ENCODE measurements at regions not wholly inside any gene's neighbourhood (a gene's known extent, or its start where the extent isn't known, plus 50 kb on each side); places are given as distances from the start of the nearest gene placed in this dataset.

- DNase-seq (ENCODE audit: low spot score): no peak
Measured at GRCh38 chr10:36224431-36224985, 582.4 kb upstream of the FZD8 start.

DNA sequence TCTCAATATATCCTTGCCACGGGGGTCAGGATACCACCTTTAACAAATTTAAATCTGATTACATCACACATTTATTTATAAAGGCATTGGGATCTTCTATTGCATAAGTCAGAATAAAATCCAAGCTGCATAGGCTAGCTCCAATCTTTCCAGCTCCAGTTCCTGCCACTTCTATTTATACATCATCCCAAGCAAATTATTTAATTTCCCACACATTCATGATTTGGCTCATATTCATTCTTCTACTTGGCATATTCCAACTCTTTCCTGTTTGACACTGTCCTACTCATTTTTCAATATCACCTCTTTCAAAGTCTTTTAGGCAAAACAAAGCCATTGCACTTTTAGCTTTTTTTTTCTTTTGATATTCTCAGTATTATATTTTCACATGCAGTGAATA lies 579.0 kb upstream of the FZD8 start:
- DNase-seq (ENCODE audit: low spot score): no peak

DNA sequence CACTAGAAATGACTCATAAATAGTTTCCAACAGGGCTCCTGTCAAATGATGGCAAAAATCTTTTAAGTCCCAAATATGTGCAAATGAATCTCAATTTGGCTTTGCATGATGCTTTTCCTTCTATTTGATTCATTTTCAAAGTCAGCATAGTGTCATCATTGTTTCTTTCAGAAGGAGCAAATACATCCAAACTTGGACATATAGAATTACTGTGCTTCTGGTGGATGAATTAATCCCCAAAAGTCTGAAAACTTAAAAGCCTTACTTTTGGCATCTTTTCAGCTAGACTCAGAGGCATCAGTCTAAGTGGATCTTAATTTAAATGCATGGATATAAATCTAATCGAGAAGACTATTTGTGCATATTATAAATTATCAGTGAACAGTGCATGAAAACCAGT lies 578.1 kb upstream of the FZD8 start:
- no peak for DNase-seq (ENCODE audit: low spot score)

DNA sequence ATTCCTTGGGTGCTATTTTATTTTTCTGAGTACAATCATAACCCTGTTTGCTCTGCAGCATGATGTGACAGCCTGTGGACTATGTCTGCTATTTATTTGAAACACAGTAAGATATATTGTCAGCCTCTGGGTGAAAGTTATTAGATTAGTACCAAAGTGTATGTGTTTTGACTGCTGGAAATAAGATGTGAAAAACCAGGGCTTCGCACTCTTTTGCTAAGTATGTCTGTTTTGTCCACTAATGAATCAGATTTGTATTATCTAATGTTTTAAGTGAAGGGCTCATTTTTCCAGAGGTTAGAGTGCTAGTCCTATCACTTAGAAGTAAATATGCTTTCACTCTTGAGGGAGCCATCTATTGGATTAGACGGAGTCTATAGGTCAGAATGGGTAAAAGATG lies 569.8 kb upstream of the FZD8 start:
- DNase-seq (ENCODE audit: low spot score): no peak

DNA sequence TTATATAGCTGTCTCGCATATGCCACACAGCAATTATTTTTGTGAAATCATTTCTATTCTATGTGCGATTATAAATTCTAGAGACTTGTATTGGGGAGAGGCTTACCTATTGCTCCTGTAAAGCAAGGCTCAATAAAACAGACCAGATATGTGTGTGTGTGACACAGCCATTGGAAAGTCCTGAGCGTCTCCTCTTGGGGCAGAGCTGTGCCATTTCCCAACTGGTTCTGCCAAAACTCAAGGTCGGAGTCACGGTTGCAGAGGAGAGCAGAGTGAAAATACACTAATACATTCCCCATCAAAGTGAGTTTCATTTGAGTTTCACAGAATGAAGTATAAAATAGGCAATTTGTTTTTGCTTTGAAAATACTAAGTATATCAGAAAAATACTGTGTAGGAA lies 567.4 kb upstream of the FZD8 start:
- DNase-seq (ENCODE audit: low spot score): no peak

DNA sequence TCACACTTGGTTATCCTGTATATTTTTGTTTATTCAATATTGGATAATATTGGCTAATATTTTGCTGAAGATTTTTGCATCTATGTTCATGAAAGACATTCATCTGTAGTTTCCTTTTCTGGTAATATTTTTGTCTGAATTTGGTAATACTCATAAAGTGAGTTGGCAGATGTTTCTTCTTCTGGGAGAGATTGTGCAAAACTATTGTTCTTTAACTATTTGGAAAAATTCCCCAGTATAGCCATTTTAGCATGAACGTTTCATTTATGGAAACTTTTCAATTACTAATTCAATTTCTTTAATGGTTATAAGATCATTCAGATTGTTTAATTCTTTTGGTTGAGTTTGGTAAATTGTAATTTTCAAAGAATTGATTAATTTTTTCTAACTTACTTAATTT lies 560.8 kb upstream of the FZD8 start:
- no peak for DNase-seq (ENCODE audit: low spot score)

- no peak for DNase-seq (ENCODE audit: low spot score)
Measured at GRCh38 chr10:36200577-36200976, 558.5 kb upstream of the FZD8 start.

DNA sequence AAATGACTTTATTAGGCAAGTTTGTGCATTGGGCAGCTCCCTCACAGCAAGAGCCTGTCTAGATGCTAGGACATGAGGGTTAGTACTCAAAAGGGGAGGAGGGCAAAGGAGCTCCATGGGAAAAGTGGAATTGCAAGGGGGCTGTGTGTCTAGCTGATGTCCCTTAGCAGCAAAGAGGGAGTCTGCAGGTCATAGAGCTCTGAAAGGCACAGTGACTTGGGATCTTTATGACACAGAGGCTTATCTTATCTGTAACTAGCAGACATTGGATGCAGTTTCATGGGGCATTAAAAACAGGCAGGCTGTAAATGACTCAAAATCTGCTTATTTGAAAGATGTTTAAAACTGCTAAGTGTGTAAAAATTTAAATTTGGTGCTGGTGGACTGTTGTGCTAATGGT lies 556.2 kb upstream of the FZD8 start:
- DNase-seq (ENCODE audit: low spot score): no peak

- DNase-seq (ENCODE audit: low spot score): no peak
Measured at GRCh38 chr10:36195364-36195763, 553.3 kb upstream of the FZD8 start.

- DNase-seq (ENCODE audit: low spot score): no peak
Measured at GRCh38 chr10:36194276-36194675, 552.2 kb upstream of the FZD8 start.

DNA sequence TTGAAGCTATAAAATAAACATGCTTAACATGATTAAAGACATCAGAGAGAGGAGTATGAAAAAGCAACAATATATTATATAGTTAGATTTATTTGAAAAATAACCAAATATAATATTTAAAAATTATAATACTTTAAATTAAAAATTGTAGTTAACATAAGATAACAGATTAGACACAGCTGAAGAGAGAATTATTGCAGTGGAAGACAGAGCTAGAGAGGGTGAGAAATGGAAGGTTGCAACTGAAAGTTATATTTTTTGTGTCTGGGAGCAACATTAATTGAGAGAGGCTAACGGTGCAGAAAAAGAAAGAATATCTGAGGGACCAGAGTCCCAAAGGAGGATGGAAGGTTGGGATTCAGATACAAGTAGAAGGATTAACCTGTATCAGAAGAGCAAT lies 548.9 kb upstream of the FZD8 start:
- DNase-seq (ENCODE audit: low spot score): no peak

DNA sequence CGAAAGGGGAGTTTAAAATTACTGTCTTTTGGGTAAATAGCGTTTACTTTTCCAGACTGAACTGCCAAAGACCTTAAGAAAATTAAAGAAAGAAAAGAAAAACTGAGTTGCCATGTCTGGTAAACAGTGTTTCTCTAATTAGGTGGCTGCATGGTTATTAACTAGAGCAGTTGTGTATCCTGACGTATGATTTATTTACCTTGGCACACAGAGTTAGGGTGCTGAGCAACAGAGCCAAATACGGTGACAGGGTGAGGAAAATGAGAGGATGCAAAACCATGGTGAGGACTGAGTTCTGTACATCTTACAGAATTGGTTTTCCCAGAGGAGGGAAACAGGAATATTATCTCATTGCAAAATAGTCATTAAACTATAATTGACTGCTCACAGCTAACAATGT lies 546.4 kb upstream of the FZD8 start:
- no peak for DNase-seq (ENCODE audit: low spot score)

DNA sequence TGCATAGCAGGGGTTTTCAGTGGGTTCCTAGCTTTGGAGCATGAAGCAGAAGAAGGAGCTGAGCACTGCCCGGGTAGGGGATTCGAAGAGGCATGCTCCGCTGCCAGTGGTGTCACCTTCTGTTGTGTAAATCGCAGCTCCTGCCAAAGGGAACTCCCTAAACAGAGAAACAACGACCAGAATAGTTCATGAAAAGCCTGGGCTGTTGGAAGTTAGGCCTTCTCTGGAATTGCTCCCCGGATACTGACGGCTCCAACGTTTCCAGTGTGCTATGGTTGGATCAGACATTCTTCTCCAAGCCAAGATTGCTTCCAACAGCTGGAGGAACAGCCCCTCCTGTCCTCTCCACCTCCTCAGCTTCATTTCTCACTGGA lies 546.0 kb upstream of the FZD8 start:
- DNase-seq (ENCODE audit: low spot score): no peak

DNA sequence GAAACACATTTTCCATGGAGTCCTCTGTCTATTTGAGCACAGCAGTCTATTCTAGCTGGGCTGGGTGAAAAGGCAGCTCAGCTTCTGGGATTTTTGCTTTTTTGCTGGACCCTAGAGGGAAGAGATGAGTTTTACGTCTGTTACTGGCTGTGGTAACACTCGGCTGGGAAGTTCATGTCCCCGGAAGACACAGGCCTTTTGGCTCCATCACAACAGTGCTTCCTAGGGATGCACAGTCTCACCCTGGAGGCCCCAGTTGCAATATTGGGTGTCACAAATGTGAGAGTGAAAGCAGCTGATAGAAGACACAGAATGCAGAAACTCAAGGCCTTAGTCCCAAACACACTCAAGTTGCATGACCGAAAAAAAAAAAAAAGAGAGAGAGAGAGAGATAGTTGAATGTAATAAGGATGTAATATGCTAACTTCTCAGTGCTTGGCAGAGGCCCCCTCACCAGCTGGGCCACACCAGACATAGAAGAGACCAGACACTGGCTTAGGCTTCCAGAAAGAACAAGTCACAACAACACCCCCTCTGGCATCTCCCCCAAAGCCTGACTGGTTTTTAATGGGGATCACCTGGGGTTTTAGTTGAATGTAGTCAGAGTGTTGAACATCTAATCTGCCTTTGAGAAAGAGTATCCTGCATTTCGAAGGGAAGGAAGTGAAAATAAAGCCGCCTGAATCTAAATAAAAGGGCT lies 545.4 kb upstream of the FZD8 start:
- no peak for DNase-seq (ENCODE audit: low spot score)

DNA sequence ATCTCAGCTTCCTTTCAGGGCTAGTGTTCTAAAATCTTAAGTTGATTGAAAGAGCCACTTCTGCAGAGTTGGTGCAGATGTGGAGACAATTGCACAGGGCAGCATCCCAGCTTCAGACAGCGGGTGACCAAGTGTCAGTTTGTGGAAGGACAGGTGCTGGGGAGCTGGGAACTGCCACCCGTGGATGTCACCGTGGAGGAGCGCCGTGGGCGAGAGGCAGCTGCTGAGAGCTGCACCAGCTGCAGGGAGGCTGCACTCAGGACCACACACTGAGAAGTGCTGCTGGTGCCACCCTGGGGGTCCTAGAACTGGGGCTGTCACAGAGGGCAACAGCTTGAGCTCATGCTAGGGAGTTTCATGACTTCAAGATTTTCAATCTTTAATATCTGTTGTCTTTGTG lies 543.0 kb upstream of the FZD8 start:
- DNase-seq (ENCODE audit: low spot score): no peak

GRCh38 chr10:36183726-36184125 lies 541.6 kb upstream of the FZD8 start:
- no peak for DNase-seq (ENCODE audit: low spot score)

- DNase-seq (ENCODE audit: low spot score): no peak
Measured at GRCh38 chr10:36183056-36183455, 541.0 kb upstream of the FZD8 start.

- no peak for DNase-seq (ENCODE audit: low spot score)
Measured at GRCh38 chr10:36182606-36183005, 540.5 kb upstream of the FZD8 start.

DNA sequence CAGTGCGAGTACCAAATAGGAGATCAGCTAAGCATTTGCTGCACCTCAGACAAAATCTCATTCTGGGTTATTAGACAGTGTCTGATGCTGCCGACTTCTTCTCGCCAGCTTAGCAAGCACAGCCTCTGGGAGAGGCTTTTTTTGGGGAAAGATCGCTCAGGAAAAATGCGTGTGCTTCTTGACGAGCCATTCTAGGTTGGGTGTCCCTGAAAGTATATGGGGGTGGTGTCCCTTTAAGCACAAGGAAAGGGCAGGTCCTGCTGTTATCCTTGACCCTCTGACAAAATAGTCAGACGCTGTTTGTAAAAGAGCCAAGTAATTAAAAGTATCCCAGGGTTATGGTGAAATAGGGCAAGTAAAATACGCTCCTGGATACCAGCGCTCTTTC lies 540.1 kb upstream of the FZD8 start:
- DNase-seq (ENCODE audit: low spot score): no peak

DNA sequence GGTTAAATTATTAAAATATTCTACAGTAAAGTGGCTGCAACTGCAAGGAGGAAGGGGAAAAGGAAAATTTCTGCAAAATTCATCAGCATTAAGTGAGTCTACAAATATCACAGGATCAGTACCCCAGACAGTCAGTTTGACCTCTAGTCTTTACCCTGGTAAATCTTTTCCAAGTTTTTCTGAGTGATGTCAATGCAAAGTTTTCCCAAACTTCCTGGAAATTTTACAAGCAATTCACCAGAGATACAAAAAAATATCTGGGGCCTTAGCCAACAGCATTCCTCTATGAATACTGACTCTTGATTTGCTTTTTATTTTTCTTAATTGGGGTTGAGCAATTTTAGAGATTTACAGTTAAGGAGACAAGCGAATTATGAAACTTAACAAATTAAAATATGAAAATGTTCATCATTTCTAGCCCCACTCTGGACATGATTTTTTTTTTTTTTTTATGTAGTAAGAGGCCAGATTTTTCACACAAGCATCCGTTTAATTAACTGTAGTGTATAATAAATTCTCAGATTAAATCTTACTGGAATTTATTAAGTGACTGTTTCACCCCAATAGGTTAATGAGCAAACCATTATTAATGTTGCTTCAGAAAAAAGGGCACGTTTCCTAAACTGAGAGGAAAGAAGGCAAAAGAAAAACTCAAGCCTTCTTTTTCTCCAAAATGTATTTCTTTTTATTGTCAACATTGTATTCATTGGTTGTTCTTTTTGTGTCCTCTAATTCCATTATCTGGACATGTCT lies 539.5 kb upstream of the FZD8 start:
- DNase-seq (ENCODE audit: low spot score): no peak

GRCh38 chr10:36178616-36179015 lies 536.5 kb upstream of the FZD8 start:
- no peak for DNase-seq (ENCODE audit: low spot score)

GRCh38 chr10:36177071-36177470 lies 535.0 kb upstream of the FZD8 start:
- DNase-seq (ENCODE audit: low spot score): no peak

- DNase-seq (ENCODE audit: low spot score): no peak
Measured at GRCh38 chr10:36175954-36176353, 533.9 kb upstream of the FZD8 start.

- no peak for DNase-seq (ENCODE audit: low spot score)
Measured at GRCh38 chr10:36173364-36173763, 531.3 kb upstream of the FZD8 start.
